Activated CD8-positive, alpha-beta T cell treated with anti-CD3 and anti-CD28 coated beads, Interleukin-2, amount 10 ng/mL, durations not matched to agents 7 days and 5 days (primary cell): ENCODE measurements at regions not wholly inside any gene's neighbourhood (a gene's known extent, or its start where the extent isn't known, plus 50 kb on each side); places are given as distances from the start of the nearest gene placed in this dataset.

Experiments used
- ATAC-seq: fragments of 150-1000 bp; cut with Tn5 transposase; one replicate; pipeline ENCODE4 v1.10.0; 2021; ENCODE audit warnings: moderate library complexity
- CTCF ChIA-PET: fragments of 350-600 bp; sonication (Branson Sonifier 250); formaldehyde crosslinking; loops from one replicate; lab custom pipeline; 2021; ENCODE audit warnings: antibody characterized with exemption; lab: Charles Lee
- POLR2A ChIA-PET: fragments of 350-600 bp; sonication (Branson Sonifier 250); formaldehyde crosslinking; loops from one replicate; lab custom pipeline; 2021; ENCODE audit warnings: antibody characterized with exemption; lab: Charles Lee
- DNase-seq: peaks from one replicate; pipeline ENCODE4 v3.0.0-alpha.2; 2020
- H3K27ac Mint-ChIP-seq: one replicate; pipeline ENCODE4 v1.8.0; 2021; ENCODE audit warnings: mild to moderate bottlenecking, mixed read lengths
- H3K27me3 Mint-ChIP-seq: one replicate; pipeline ENCODE4 v1.8.0; 2021; ENCODE audit warnings: low read depth, mixed read lengths
- H3K36me3 Mint-ChIP-seq: one replicate; pipeline ENCODE4 v1.8.0; 2021; ENCODE audit warnings: low read depth, mixed read lengths
- H3K4me1 Mint-ChIP-seq: one replicate; pipeline ENCODE4 v1.8.0; 2021; ENCODE audit warnings: low read depth, mixed read lengths
- H3K4me3 Mint-ChIP-seq: one replicate; pipeline ENCODE4 v1.8.0; 2021; ENCODE audit warnings: mild to moderate bottlenecking, mixed read lengths
- H3K9me3 Mint-ChIP-seq: one replicate; pipeline ENCODE4 v1.8.0; 2022; ENCODE audit warnings: mixed read lengths; ENCODE audit not compliant: insufficient read depth

GRCh38 chr13:34034411-34034810, 216.5 kb downstream of the RFC3 start:
- H3K9me3 Mint-ChIP-seq = no peaks in the 10 kb centered on the region
- H3K4me3 Mint-ChIP-seq = no peak overlapping the region
- ChIA-PET CTCF (no interaction called here), POLR2A (no interaction called here)
- no peaks in the 10 kb centered on the region for H3K4me1 Mint-ChIP-seq
- H3K36me3 Mint-ChIP-seq = no peaks in the 10 kb centered on the region
- no peak for ATAC-seq
- H3K27me3 Mint-ChIP-seq = no peaks in the 10 kb centered on the region
- DNase-seq = no peak
- H3K27ac Mint-ChIP-seq = no peak overlapping the region

- no peak for DNase-seq
- no peak for ATAC-seq
- CTCF ChIA-PET = no interaction called here
- H3K36me3 Mint-ChIP-seq = no peaks in the 10 kb centered on the region
- H3K9me3 Mint-ChIP-seq = no peaks in the 10 kb centered on the region
- POLR2A ChIA-PET = no interaction called here
- no peaks in the 10 kb centered on the region for H3K4me1 Mint-ChIP-seq
- no peaks in the 10 kb centered on the region for H3K27me3 Mint-ChIP-seq
- no peak overlapping the region for H3K27ac Mint-ChIP-seq
- H3K4me3 Mint-ChIP-seq = no peak overlapping the region
Measured at GRCh38 chr13:34035178-34035577, 217.2 kb downstream of the RFC3 start.

- CTCF ChIA-PET = no interaction called here
- DNase-seq (no peak), ATAC-seq (no peak)
- Mint-ChIP-seq H3K4me1 (no peaks in the 10 kb centered on the region), H3K9me3 (no peaks in the 10 kb centered on the region), H3K36me3 (no peaks in the 10 kb centered on the region), H3K4me3 (no peak overlapping the region), H3K27ac (no peak overlapping the region), H3K27me3 (no peaks in the 10 kb centered on the region)
- POLR2A ChIA-PET = no interaction called here
Measured at GRCh38 chr13:34035676-34036325, 217.9 kb downstream of the RFC3 start.

- H3K4me3 Mint-ChIP-seq = no peak overlapping the region
- no peak for DNase-seq
- POLR2A ChIA-PET = no interaction called here
- no peak for ATAC-seq
- H3K9me3 Mint-ChIP-seq = no peaks in the 10 kb centered on the region
- CTCF ChIA-PET = interaction anchor here (1.1 kb wide), 1 partner anchor 28 kb away, joined by 3 read pairs; no protein-coding TSS in a partner anchor
- H3K27ac Mint-ChIP-seq = no peak overlapping the region
- H3K36me3 Mint-ChIP-seq = no peaks in the 10 kb centered on the region
- no peaks in the 10 kb centered on the region for H3K27me3 Mint-ChIP-seq
- no peaks in the 10 kb centered on the region for H3K4me1 Mint-ChIP-seq
Measured at GRCh38 chr13:34037636-34038540, 219.9 kb downstream of the RFC3 start.

GRCh38 chr13:34038541-34039068, 220.7 kb downstream of the RFC3 start:
- H3K4me3 Mint-ChIP-seq = no peak overlapping the region
- ChIA-PET POLR2A (no interaction called here), CTCF (no interaction called here)
- H3K27me3 Mint-ChIP-seq = no peaks in the 10 kb centered on the region
- no peaks in the 10 kb centered on the region for H3K4me1 Mint-ChIP-seq
- H3K9me3 Mint-ChIP-seq = no peaks in the 10 kb centered on the region
- DNase-seq = no peak
- no peak for ATAC-seq
- H3K36me3 Mint-ChIP-seq = no peaks in the 10 kb centered on the region
- H3K27ac Mint-ChIP-seq = no peak overlapping the region

GRCh38 chr13:34039678-34040077, 221.7 kb downstream of the RFC3 start:
- H3K4me3 Mint-ChIP-seq = no peak overlapping the region
- POLR2A ChIA-PET = no interaction called here
- no peak overlapping the region for H3K27ac Mint-ChIP-seq
- no peaks in the 10 kb centered on the region for H3K4me1 Mint-ChIP-seq
- H3K36me3 Mint-ChIP-seq = no peaks in the 10 kb centered on the region
- DNase-seq (no peak), ATAC-seq (no peak)
- H3K9me3 Mint-ChIP-seq = no peaks in the 10 kb centered on the region
- H3K27me3 Mint-ChIP-seq = no peaks in the 10 kb centered on the region
- CTCF ChIA-PET = no interaction called here

GRCh38 chr13:34040863-34041262, 222.9 kb downstream of the RFC3 start:
- no peak overlapping the region for H3K27ac Mint-ChIP-seq
- CTCF ChIA-PET = no interaction called here
- ATAC-seq = no peak
- H3K4me3 Mint-ChIP-seq = no peak overlapping the region
- H3K9me3 Mint-ChIP-seq = no peaks in the 10 kb centered on the region
- no peaks in the 10 kb centered on the region for H3K4me1 Mint-ChIP-seq
- no peaks in the 10 kb centered on the region for H3K36me3 Mint-ChIP-seq
- POLR2A ChIA-PET = no interaction called here
- no peak for DNase-seq
- H3K27me3 Mint-ChIP-seq = no peaks in the 10 kb centered on the region

GRCh38 chr13:34044041-34044440, 226.1 kb downstream of the RFC3 start:
- Mint-ChIP-seq H3K36me3 (no peaks in the 10 kb centered on the region), H3K27me3 (no peaks in the 10 kb centered on the region), H3K27ac (no peak overlapping the region), H3K4me3 (no peak overlapping the region), H3K9me3 (no peaks in the 10 kb centered on the region), H3K4me1 (no peaks in the 10 kb centered on the region)
- CTCF ChIA-PET = no interaction called here
- DNase-seq (no peak), ATAC-seq (no peak)
- POLR2A ChIA-PET = no interaction called here

- DNase-seq (no peak), ATAC-seq (no peak)
- no peaks in the 10 kb centered on the region for H3K27me3 Mint-ChIP-seq
- H3K9me3 Mint-ChIP-seq = no peaks in the 10 kb centered on the region
- CTCF ChIA-PET = no interaction called here
- POLR2A ChIA-PET = no interaction called here
- H3K4me1 Mint-ChIP-seq = no peaks in the 10 kb centered on the region
- H3K36me3 Mint-ChIP-seq = no peaks in the 10 kb centered on the region
- no peak overlapping the region for H3K4me3 Mint-ChIP-seq
- H3K27ac Mint-ChIP-seq = no peak overlapping the region
Measured at GRCh38 chr13:34044660-34045080, 226.7 kb downstream of the RFC3 start.

GRCh38 chr13:34046457-34046856, 228.5 kb downstream of the RFC3 start:
- H3K9me3 Mint-ChIP-seq = no peaks in the 10 kb centered on the region
- ChIA-PET CTCF (interaction anchor here (0.6 kb wide), 1 partner anchor 85 kb away, joined by 3 read pairs; no protein-coding TSS in a partner anchor), POLR2A (no interaction called here)

GRCh38 chr13:34048652-34049051, 230.7 kb downstream of the RFC3 start:
- no peaks in the 10 kb centered on the region for H3K4me1 Mint-ChIP-seq
- H3K4me3 Mint-ChIP-seq = no peak overlapping the region
- ATAC-seq = no peak
- ChIA-PET CTCF (no interaction called here), POLR2A (no interaction called here)
- no peak for DNase-seq
- no peaks in the 10 kb centered on the region for H3K36me3 Mint-ChIP-seq
- H3K9me3 Mint-ChIP-seq = no peaks in the 10 kb centered on the region
- no peaks in the 10 kb centered on the region for H3K27me3 Mint-ChIP-seq
- H3K27ac Mint-ChIP-seq = no peak overlapping the region

More at GRCh38 chr13:34046457-34046856, 228.5 kb downstream of the RFC3 start:
- no peaks in the 10 kb centered on the region for H3K4me1 Mint-ChIP-seq
- no peak overlapping the region for H3K27ac Mint-ChIP-seq
- no peaks in the 10 kb centered on the region for H3K27me3 Mint-ChIP-seq
- no peak for ATAC-seq
- no peaks in the 10 kb centered on the region for H3K36me3 Mint-ChIP-seq
- no peak for DNase-seq
- no peak overlapping the region for H3K4me3 Mint-ChIP-seq

GRCh38 chr13:34056733-34057258, 238.8 kb downstream of the RFC3 start:
- peaks cover 8% of the 10 kb centered on the region for H3K4me1 Mint-ChIP-seq
- H3K27me3 Mint-ChIP-seq = no peaks in the 10 kb centered on the region
- ATAC-seq (no peak), DNase-seq (no peak)
- ChIA-PET CTCF (no interaction called here), POLR2A (no interaction called here)
- H3K4me3 Mint-ChIP-seq = no peak overlapping the region
- no peak overlapping the region for H3K27ac Mint-ChIP-seq
- no peaks in the 10 kb centered on the region for H3K9me3 Mint-ChIP-seq
- no peaks in the 10 kb centered on the region for H3K36me3 Mint-ChIP-seq
